ENCODE measurements at regions not wholly inside any gene's neighbourhood (a gene's known extent, or its start where the extent isn't known, plus 50 kb on each side); places are given as distances from the start of the nearest gene placed in this dataset.

- TF ChIP-seq SMC3 (IDR thresholded peaks at IDR 0.05; ENCODE audit: low read depth, low read length) (no peak), USF2 (IDR thresholded peaks at IDR 0.05; ENCODE audit: borderline replicate concordance, low read depth, low read length) (no peak), SIN3A (IDR thresholded peaks at IDR 0.05; ENCODE audit: borderline replicate concordance, low read depth, low read length) (no peak), CTCF (IDR thresholded peaks at IDR 0.05) (no peak), ZBTB33 (IDR thresholded peaks at IDR 0.05; ENCODE audit: borderline replicate concordance, low read depth) (no peak)
- TF ChIP-seq, protein P1, sequence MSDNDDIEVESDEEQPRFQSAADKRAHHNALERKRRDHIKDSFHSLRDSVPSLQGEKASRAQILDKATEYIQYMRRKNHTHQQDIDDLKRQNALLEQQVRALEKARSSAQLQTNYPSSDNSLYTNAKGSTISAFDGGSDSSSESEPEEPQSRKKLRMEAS (IDR thresholded peaks at IDR 0.05; ENCODE audit: low read depth): no peak
Measured at GRCh38 chr14:76971549-76971948, 57.0 kb downstream of the IRF2BPL start.
